Osteocyte (in vitro differentiated cells): ENCODE measurements at regions not wholly inside any gene's neighbourhood (a gene's known extent, or its start where the extent isn't known, plus 50 kb on each side); places are given as distances from the start of the nearest gene placed in this dataset.

Source experiments
- DNase-seq: peaks from one replicate; pipeline ENCODE4 v3.0.0; 2021; ENCODE audit warnings: mixed read lengths; ENCODE audit not compliant: unreplicated experiment; ENCODE audit errors: extremely low spot score
- H3K27ac Mint-ChIP-seq: one replicate; pipeline ENCODE4 v1.8.0; 2021; ENCODE audit warnings: mild to moderate bottlenecking, mixed read lengths; ENCODE audit not compliant: unreplicated experiment
- H3K27me3 Mint-ChIP-seq: one replicate; pipeline ENCODE4 v1.8.0; 2021; ENCODE audit warnings: mixed read lengths; ENCODE audit not compliant: unreplicated experiment
- H3K36me3 Mint-ChIP-seq: one replicate; pipeline ENCODE4 v1.8.0; 2021; ENCODE audit warnings: mixed read lengths; ENCODE audit not compliant: unreplicated experiment
- H3K4me1 Mint-ChIP-seq: one replicate; pipeline ENCODE4 v1.8.0; 2021; ENCODE audit warnings: mixed read lengths; ENCODE audit not compliant: unreplicated experiment
- H3K4me3 Mint-ChIP-seq: one replicate; pipeline ENCODE4 v1.8.0; 2021; ENCODE audit warnings: mild to moderate bottlenecking, moderate library complexity, mixed read lengths; ENCODE audit not compliant: unreplicated experiment
- H3K9me3 Mint-ChIP-seq: one replicate; pipeline ENCODE4 v1.8.0; 2021; ENCODE audit warnings: mixed read lengths; ENCODE audit not compliant: unreplicated experiment
- CTCF ChIP-seq: fragments of 200-600 bp; sonication (generic); IDR thresholded peaks from 2 replicates; pipeline ENCODE4 v1.5.0; 2021; ENCODE audit warnings: antibody characterized with exemption, mild to moderate bottlenecking, moderate library complexity

GRCh38 chr1:55816456-55817426 lies 601.6 kb upstream of the USP24 start:
- Mint-ChIP-seq H3K9me3 (no peaks in the 10 kb centered on the region), H3K4me1 (peaks cover 31% of the 10 kb centered on the region), H3K27ac (peak overlapping the region; percentile 90), H3K36me3 (no peaks in the 10 kb centered on the region), H3K4me3 (no peak overlapping the region), H3K27me3 (no peaks in the 10 kb centered on the region)
- no peak for TF ChIP-seq CTCF
- no peak for DNase-seq

GRCh38 chr1:55815745-55816455 lies 600.7 kb upstream of the USP24 start:
- no peaks in the 10 kb centered on the region for H3K27me3 Mint-ChIP-seq
- no peak for DNase-seq
- peaks cover 31% of the 10 kb centered on the region for H3K4me1 Mint-ChIP-seq
- no peak for TF ChIP-seq CTCF
- no peak overlapping the region for H3K4me3 Mint-ChIP-seq
- H3K36me3 Mint-ChIP-seq: no peaks in the 10 kb centered on the region
- H3K27ac Mint-ChIP-seq: peak overlapping the region; percentile 90
- H3K9me3 Mint-ChIP-seq: no peaks in the 10 kb centered on the region

- Mint-ChIP-seq H3K4me1 (peaks cover 31% of the 10 kb centered on the region), H3K27ac (no peak overlapping the region), H3K27me3 (no peaks in the 10 kb centered on the region), H3K36me3 (peaks cover 2% of the 10 kb centered on the region), H3K9me3 (peaks cover 3% of the 10 kb centered on the region), H3K4me3 (no peak overlapping the region)
- TF ChIP-seq CTCF: no peak
- no peak for DNase-seq
Measured at GRCh38 chr1:55814967-55815366, 599.8 kb upstream of the USP24 start.

- no peak for DNase-seq
- no peak overlapping the region for H3K27ac Mint-ChIP-seq
Measured at GRCh38 chr1:55813618-55814017, 598.5 kb upstream of the USP24 start.

More at GRCh38 chr1:55813618-55814017, 598.5 kb upstream of the USP24 start:
- peaks cover 5% of the 10 kb centered on the region for H3K36me3 Mint-ChIP-seq
- no peak overlapping the region for H3K4me3 Mint-ChIP-seq
- H3K9me3 Mint-ChIP-seq: peaks cover 13% of the 10 kb centered on the region
- H3K4me1 Mint-ChIP-seq: peaks cover 31% of the 10 kb centered on the region
- H3K27me3 Mint-ChIP-seq: no peaks in the 10 kb centered on the region
- TF ChIP-seq CTCF: no peak
